ENCODE measurements at regions not wholly inside any gene's neighbourhood (a gene's known extent, or its start where the extent isn't known, plus 50 kb on each side); places are given as distances from the start of the nearest gene placed in this dataset.

DNA sequence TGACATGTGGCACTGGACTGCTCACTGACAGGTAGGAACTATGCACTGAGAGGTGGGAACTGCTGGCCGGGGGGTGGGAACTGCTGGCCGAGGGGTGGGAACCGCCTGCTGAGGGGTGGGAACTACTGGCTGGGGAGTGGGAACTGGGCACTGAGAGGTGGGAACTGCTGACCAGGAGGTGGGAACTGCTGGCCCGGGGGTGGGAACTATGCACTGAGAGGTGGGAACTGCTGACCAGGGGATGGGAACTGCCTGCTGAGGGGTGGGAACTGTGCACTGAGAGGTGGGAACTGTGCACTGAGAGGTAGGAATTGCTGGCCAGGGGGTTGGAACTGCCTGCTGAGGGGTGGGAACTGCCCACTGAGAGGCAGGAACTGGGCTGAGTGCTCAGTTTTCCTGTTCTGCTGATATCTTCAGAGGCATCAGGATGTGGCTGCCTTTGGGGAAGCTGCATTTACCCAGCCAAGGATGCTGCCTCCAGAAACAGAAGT lies 90.2 kb downstream of the THBS2 start:
- Histone ChIP-seq H3K27ac (ENCODE audit: low read depth in 1 of 2, low read length in 2 of 2) (no peak overlapping the region), H3K4me3 (ENCODE audit: low read length) (no peak overlapping the region), H3K36me3 (ENCODE audit: insufficient read depth, low read length) (no peaks in the 10 kb centered on the region), H3K9me3 (ENCODE audit: control insufficient read depth in 1 of 2, insufficient read depth in 1 of 2, low read length in 2 of 2) (no peaks in the 10 kb centered on the region), H3K4me1 (ENCODE audit: insufficient read depth, low read length) (no peaks in the 10 kb centered on the region), H3K27me3 (ENCODE audit: control insufficient read depth in 1 of 2, insufficient read depth in 2 of 2, low read length in 2 of 2) (no peaks in the 10 kb centered on the region)
- POLR2A ChIA-PET: no interaction called here
- ATAC-seq (ENCODE audit: poor library complexity): no peak
- DNase-seq: no peak
- Mint-ChIP-seq H3K9me3 (no peaks in the 10 kb centered on the region), H3K4me1 (ENCODE audit: low read depth) (no peaks in the 10 kb centered on the region), H3K36me3 (ENCODE audit: low read depth) (no peaks in the 10 kb centered on the region), H3K4me3 (no peak overlapping the region), H3K27ac (no peak overlapping the region), H3K27me3 (no peaks in the 10 kb centered on the region)
- CTCF ChIA-PET: no interaction called here
- TF ChIP-seq, protein P1, sequence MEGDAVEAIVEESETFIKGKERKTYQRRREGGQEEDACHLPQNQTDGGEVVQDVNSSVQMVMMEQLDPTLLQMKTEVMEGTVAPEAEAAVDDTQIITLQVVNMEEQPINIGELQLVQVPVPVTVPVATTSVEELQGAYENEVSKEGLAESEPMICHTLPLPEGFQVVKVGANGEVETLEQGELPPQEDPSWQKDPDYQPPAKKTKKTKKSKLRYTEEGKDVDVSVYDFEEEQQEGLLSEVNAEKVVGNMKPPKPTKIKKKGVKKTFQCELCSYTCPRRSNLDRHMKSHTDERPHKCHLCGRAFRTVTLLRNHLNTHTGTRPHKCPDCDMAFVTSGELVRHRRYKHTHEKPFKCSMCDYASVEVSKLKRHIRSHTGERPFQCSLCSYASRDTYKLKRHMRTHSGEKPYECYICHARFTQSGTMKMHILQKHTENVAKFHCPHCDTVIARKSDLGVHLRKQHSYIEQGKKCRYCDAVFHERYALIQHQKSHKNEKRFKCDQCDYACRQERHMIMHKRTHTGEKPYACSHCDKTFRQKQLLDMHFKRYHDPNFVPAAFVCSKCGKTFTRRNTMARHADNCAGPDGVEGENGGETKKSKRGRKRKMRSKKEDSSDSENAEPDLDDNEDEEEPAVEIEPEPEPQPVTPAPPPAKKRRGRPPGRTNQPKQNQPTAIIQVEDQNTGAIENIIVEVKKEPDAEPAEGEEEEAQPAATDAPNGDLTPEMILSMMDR (IDR thresholded peaks at IDR 0.05): no peak
- intact Hi-C loops (cut with DNase I, micrococcal nuclease): no loop called here

DNA sequence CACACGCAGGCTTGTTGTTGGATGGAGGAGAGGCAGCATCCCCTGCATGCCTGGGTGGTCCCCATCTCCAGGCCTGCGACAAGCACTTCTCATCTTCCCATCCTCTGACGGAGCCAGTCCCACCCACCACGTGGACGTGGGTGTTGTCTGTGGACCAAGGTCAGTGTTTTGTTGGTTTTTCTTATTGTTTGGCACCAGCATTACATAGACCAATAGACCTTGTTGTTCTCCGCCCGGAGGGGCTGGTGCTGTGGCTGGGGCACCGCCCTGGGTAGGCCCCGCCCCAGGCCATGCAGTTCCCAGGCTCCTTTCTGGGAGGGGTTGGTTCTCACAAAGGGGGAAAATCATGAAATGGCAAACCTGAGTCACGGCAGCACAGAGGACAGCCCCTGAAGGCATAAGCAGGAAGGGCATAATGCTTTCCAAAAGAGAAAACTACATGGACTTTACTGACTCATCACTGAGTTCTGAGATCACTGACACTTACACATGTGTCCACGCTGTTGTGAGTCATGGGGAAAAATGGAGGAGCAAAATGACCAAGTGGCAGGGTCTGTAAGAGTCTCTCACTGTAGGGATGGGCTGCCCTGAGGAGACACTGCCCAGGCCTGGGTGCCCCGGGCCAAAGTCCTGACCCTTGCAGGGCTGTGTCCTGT lies 90.8 kb downstream of the THBS2 start:
- H3K4me3 Mint-ChIP-seq: no peak overlapping the region
- H3K27ac Mint-ChIP-seq: no peak overlapping the region

DNA sequence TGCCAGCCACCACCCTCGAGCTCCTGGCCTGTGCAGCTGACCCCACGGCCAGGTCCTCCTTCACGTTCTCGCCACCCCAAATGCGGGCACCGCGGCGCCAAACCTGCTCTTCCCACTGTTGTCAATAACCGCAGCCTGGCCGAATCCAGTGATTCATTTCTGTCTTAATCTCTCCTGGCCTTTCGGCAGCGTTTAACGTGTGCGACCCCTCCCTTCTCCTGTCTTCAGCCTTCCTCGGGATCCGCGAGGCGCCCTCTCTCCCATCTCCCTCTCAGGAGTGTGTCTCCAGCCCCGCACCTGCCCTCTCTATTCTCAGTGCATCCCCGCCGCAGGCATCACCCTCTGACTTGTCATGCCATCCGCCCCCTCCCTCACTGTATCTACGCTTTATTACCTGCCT lies 91.4 kb downstream of the THBS2 start:
- no peaks in the 10 kb centered on the region for H3K36me3 Mint-ChIP-seq (ENCODE audit: low read depth)
- DNase-seq (no peak), ATAC-seq (ENCODE audit: poor library complexity) (no peak)
- no peak overlapping the region for H3K27ac Mint-ChIP-seq
- Histone ChIP-seq H3K4me3 (ENCODE audit: low read length) (no peak overlapping the region), H3K36me3 (ENCODE audit: insufficient read depth, low read length) (no peaks in the 10 kb centered on the region), H3K9me3 (ENCODE audit: control insufficient read depth in 1 of 2, insufficient read depth in 1 of 2, low read length in 2 of 2) (no peaks in the 10 kb centered on the region), H3K4me1 (ENCODE audit: insufficient read depth, low read length) (no peaks in the 10 kb centered on the region), H3K27ac (ENCODE audit: low read depth in 1 of 2, low read length in 2 of 2) (no peak overlapping the region), H3K27me3 (ENCODE audit: control insufficient read depth in 1 of 2, insufficient read depth in 2 of 2, low read length in 2 of 2) (no peaks in the 10 kb centered on the region)
- peaks cover 1% of the 10 kb centered on the region for H3K27me3 Mint-ChIP-seq
- H3K4me3 Mint-ChIP-seq: no peak overlapping the region
- TF ChIP-seq, protein P1 (IDR thresholded peaks at IDR 0.05): no peak
- no peaks in the 10 kb centered on the region for H3K4me1 Mint-ChIP-seq (ENCODE audit: low read depth)
- POLR2A ChIA-PET: no interaction called here
- intact Hi-C loops (cut with DNase I, micrococcal nuclease): no loop called here
- CTCF ChIA-PET: no interaction called here
- H3K9me3 Mint-ChIP-seq: no peaks in the 10 kb centered on the region

More for the DNA sequence above, 90.8 kb downstream of the THBS2 start:
- ChIA-PET POLR2A (no interaction called here), CTCF (no interaction called here)
- no peaks in the 10 kb centered on the region for H3K4me1 ChIP-seq (ENCODE audit: insufficient read depth, low read length)
- H3K36me3 Mint-ChIP-seq (ENCODE audit: low read depth): no peaks in the 10 kb centered on the region
- no peaks in the 10 kb centered on the region for H3K27me3 Mint-ChIP-seq
- TF ChIP-seq, protein P1 (IDR thresholded peaks at IDR 0.05): no peak
- intact Hi-C loops (cut with DNase I, micrococcal nuclease): no loop called here
- no peaks in the 10 kb centered on the region for H3K27me3 ChIP-seq (ENCODE audit: control insufficient read depth in 1 of 2, insufficient read depth in 2 of 2, low read length in 2 of 2)
- no peak overlapping the region for H3K4me3 ChIP-seq (ENCODE audit: low read length)
- no peaks in the 10 kb centered on the region for H3K9me3 ChIP-seq (ENCODE audit: control insufficient read depth in 1 of 2, insufficient read depth in 1 of 2, low read length in 2 of 2)
- no peaks in the 10 kb centered on the region for H3K36me3 ChIP-seq (ENCODE audit: insufficient read depth, low read length)
- DNase-seq (peak in 1 of 14 experiments; percentile 2), ATAC-seq (ENCODE audit: poor library complexity) (no peak)
- no peak overlapping the region for H3K27ac ChIP-seq (ENCODE audit: low read depth in 1 of 2, low read length in 2 of 2)
- H3K4me1 Mint-ChIP-seq (ENCODE audit: low read depth): no peaks in the 10 kb centered on the region
- H3K9me3 Mint-ChIP-seq: no peaks in the 10 kb centered on the region
